NCI-H82 (cell line): ENCODE measurements at regions not wholly inside any gene's neighbourhood (a gene's known extent, or its start where the extent isn't known, plus 50 kb on each side); places are given as distances from the start of the nearest gene placed in this dataset.
"Not testable (repeated sequence)": the region's sequence is repeated elsewhere in the genome, so short reads cannot be mapped to it uniquely, and the experiment has no call there.

Source experiments
- DNase-seq: peaks from one replicate; lab custom pipeline; 2025; lab: John Stamatoyannopoulos, UW

DNA sequence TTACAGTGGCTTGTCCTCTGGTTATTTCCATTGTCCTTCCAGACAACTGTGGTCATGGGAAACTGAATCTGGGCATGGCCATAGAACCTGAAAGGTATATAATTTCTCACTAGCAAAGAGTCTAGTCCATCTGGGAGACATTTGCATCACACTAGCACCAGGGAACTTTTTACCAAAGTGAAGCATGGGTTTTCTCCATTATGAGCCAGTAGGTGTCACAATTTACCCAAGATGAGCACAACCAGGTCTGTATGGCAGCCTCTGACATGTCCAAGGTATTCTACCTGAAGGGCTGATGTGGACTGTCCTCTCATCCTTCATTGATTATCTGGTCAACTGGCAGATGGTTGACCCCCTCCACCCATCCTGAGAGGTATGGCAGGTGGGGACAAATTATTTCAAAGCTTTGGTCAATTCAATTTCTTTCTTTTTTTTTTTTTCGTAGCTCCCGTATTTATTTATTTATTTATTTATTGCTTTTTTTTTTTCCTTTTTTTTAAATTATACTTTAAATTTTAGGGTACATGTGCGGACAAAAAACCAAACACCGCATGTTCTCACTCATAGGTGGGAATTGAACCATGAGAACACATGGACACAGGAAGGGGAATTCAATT, 425.9 kb downstream of the TMEM135 start:
- DNase-seq, result peak; percentile 43

- DNase-seq, result no peak
These were observed 424.4 kb downstream of the TMEM135 start for GRCh38 chr11:87462171-87462570.

DNA sequence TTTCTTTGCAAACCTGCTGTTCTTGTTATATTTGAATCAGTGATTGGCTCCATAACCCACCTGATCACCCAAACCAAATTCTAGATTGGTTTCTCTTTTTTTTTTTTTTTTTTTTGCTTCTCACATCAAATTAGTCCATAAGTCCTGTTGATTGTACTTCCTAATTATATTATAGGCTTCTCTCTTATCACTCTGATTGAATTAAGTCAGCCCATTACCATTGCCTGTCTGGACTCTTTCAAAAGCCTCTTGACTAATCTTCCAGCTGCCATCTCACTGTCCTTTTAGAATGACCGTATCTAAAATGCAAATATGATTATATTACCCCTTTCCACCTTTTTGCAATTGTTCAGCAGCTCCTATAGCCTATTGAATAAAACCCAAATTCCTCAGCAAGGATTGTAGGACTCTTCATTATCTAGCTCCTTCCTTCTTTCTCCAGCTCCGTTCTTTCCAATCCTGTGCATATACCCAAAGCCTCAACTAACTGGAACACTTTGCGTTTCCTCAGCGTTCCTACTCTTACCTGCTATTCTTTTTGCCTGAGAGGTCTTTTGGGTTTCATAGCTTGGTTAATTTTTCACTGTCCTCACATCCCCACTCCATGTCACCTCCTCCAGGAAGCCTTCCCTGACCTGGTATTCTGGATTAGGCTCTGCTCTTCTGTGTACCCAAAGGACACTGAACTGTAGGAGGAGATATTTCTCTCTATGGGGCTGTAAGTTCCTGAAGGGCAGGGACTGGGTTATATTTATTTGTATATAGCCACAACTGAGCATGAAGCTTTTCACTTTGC, 423.3 kb downstream of the TMEM135 start:
- DNase-seq, result peak; percentile 64

DNA sequence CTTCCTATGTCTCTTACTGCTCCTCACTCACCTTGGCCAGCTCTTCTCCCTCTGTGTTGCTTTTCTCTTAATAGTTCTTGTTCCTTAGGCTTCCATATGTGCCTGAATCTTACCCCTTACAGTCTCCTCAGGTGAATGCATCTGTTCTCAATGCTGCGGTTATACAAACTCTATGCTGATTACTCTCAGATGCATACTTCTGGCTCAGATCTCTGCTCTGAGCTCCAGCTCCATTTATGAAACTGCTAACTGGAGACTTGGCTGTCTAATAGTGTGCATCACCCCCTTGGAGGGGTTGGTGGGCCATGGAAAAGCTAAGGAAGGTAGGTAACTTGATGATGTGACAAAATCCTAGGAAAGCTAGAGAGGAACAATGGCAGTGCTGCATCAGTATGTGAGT, 422.5 kb downstream of the TMEM135 start:
- no peak for DNase-seq

DNA sequence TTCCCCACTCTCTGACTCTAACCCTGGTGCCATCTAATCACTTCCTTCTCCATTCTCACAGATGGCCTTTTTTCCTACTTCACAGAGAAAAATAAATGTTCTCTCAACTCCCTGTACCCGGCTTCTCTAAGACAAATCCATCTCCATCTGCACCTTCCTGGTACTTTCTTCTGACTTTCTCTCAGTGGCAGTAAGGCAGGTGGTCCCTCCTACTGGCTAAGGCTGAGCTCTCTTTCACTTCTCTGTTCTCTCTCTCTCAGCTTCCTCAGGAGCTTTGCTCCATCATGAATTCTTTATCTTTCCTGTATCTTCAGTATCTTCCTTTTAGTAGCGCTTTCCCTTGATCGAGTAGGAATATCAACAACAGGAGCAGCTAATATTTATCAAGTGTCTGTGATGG, 421.6 kb downstream of the TMEM135 start:
- DNase-seq, result no peak

- no peak for DNase-seq
These were observed 418.8 kb downstream of the TMEM135 start for GRCh38 chr11:87456499-87456898.

DNA sequence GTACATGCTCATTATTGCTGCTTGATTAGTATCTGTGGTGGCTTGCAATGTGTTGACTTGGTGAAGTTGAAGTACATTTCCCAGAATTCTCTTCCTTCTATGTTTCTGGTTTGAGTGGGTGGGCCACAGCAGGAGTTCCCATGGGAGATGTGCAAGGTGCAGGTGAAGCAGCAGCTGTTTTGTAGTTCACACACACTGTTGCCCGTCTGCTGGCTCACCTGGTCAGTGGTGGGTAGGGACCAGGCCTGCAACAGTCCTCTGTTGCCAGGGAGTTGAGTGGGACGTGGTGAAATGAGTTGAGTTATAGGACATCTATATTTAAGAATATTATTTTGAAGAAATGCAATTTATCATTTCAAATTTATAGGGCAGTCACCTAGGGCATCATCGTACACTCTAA, 417.4 kb downstream of the TMEM135 start:
- DNase-seq, result no peak

GRCh38 chr11:87454241-87454640, 416.5 kb downstream of the TMEM135 start:
- DNase-seq, result no peak

DNA sequence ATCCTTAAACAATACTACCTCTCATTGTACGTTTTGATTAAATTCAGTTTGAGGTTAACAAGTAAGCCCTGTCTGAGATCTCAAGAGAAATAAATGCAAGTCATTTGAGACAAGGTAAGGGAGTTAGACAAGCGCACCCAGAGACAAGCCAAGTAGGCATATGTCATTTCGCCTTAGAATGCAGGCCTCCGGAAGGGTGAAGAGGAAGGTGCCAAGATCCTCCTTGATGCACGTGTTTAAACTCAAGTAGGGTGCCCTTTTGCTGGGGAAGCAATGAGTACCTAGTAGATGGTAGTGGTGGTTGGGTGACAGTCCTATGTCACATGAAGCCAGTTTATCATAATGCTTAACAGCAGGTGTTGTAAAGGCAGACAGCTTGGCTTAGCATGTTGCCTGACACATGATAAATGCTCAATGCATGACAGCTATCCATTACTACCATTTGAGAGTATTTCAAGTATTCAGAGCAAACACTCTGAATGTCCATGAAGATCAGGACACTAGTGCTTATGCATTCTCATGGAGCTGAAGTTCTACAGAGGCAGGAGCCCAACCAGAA, 415.9 kb downstream of the TMEM135 start:
- no peak for DNase-seq

GRCh38 chr11:87452025-87452424, 414.3 kb downstream of the TMEM135 start:
- DNase-seq, result not testable (repeated sequence)

DNA sequence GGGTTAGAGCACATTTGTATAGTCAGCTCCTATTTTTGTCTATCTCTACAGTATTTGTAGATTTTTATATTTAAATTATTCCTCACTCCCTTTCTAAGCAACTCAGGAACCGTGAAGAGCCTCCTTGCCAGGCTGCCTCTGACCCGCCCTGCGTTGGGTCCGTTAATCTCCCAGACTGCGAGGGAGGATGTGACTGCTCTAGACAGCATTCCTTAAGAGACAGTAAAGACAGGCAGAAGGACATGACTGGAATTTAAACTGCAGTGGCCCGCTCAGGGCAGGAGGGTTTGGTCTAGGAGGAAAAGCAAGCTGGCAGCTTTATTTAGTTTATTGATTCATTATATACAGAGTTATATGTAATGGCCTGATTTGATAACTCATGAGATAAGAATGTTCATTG, 413.7 kb downstream of the TMEM135 start:
- no peak for DNase-seq

DNA sequence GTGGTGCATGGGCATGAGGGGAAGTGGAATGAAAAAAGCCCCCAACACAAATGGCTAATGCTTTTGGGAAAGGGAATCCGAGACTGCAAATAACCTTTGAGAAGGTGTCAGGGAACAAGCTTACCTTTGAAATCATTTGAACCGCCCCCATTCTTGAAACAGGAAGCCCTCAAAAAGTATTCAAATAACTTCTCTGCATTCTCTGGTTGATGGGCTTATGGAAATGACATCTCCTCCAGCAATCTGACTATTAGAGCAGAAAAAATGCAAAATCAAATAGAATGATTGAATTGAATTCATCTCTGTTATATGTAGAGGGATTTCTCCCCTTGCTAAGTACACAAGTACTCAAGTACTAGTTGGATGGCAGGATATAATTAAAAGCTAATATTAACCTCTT, 409.9 kb downstream of the TMEM135 start:
- DNase-seq, result no peak

- DNase-seq, result no peak
These were observed 407.3 kb downstream of the TMEM135 start for GRCh38 chr11:87444993-87445392.

- no peak for DNase-seq
These were observed 406.0 kb downstream of the TMEM135 start for GRCh38 chr11:87443707-87444106.

- DNase-seq, result no peak
These were observed 402.5 kb downstream of the TMEM135 start for GRCh38 chr11:87440076-87440770.

- no peak for DNase-seq
These were observed 400.7 kb downstream of the TMEM135 start for GRCh38 chr11:87438416-87438815.

- no peak for DNase-seq
These were observed 400.1 kb downstream of the TMEM135 start for GRCh38 chr11:87437844-87438223.

- no peak for DNase-seq
These were observed 399.6 kb downstream of the TMEM135 start for GRCh38 chr11:87437133-87437843.

DNA sequence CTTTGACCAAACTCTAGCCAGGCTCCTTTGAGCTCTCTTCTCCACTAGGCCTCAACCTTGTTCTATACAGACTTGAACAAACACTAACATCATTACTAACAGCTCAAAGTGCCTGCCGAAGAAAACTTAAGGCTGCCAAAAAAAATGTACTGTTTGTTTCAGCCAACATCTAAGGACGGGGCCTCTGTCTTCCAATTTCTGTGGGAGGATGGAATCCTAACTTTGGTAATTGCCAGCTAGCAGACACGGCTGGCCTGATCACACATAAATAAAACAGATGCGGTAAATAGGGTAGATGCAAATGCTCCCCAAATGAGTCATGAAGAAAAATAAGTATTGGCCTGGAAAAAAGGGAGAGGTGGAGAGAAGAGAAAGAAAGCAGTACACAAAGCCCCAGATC, 394.3 kb downstream of the TMEM135 start:
- no peak for DNase-seq

- no peak for DNase-seq
These were observed 393.7 kb downstream of the TMEM135 start for GRCh38 chr11:87431392-87431791.

DNA sequence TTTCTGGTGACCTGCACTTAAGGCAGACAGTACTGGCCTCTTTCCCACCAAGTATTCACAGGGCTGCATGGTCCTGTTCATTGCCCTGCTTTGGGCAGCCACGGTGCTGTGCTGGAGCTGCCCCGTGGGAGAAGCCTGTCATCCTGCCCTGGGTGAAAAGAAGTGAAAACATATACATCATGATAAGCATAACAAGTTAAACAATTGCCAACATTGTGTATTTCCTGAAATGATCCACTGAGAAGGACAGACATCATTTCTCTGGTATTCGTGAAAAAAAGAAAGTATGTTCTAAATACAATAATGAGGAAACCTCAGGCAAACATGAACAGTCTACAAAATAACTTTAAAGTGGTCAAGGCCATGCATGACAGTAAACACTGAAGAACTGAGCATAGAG, 393.1 kb downstream of the TMEM135 start:
- DNase-seq, result no peak

DNA sequence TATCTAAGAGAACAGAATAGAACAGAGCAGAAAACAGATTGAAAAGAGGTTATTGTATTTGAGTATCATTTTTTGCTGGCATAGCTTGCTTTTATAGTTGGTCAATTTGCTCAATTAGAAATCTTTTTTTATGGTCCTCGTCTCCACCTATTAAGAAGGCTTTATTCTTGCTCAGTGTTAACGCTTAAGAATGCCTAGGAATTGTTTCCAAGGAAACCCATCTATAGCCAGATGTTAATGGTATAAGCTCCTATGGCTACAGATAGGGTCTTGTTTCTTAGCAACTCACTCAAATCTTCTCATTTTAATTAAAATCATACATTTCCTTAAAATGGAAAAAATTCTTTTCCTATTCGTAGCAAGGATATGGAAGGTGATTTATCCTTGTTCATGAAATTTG, 392.3 kb downstream of the TMEM135 start:
- DNase-seq, result no peak
